ENCODE measurements at regions not wholly inside any gene's neighbourhood (a gene's known extent, or its start where the extent isn't known, plus 50 kb on each side); places are given as distances from the start of the nearest gene placed in this dataset.

GRCh38 chr11:128262463-128263345, 324.7 kb downstream of the ETS1 start:
- no peak for DNase-seq (ENCODE audit: low read depth)

GRCh38 chr11:128261011-128261421, 326.3 kb downstream of the ETS1 start:
- DNase-seq (ENCODE audit: low read depth), result no peak

GRCh38 chr11:128260398-128260797, 327.0 kb downstream of the ETS1 start:
- no peak for DNase-seq (ENCODE audit: low read depth)

GRCh38 chr11:128259816-128260215, 327.5 kb downstream of the ETS1 start:
- no peak for DNase-seq (ENCODE audit: low read depth)

GRCh38 chr11:128254941-128255340, 332.4 kb downstream of the ETS1 start:
- no peak for DNase-seq (ENCODE audit: low read depth)

GRCh38 chr11:128251140-128251539, 336.2 kb downstream of the ETS1 start:
- DNase-seq (ENCODE audit: low read depth), result no peak

- no peak for DNase-seq (ENCODE audit: low read depth)
Measured at GRCh38 chr11:128250482-128250881, 336.9 kb downstream of the ETS1 start.

- DNase-seq (ENCODE audit: low read depth), result no peak
Measured at GRCh38 chr11:128246810-128247594, 340.4 kb downstream of the ETS1 start.

GRCh38 chr11:128246364-128246801, 341.0 kb downstream of the ETS1 start:
- no peak for DNase-seq (ENCODE audit: low read depth)

GRCh38 chr11:128244871-128245270, 342.5 kb downstream of the ETS1 start:
- DNase-seq (ENCODE audit: low read depth), result no peak

GRCh38 chr11:128242451-128242850, 344.9 kb downstream of the ETS1 start:
- no peak for DNase-seq (ENCODE audit: low read depth)

- DNase-seq (ENCODE audit: low read depth), result no peak
Measured at GRCh38 chr11:128240546-128240945, 346.8 kb downstream of the ETS1 start.

GRCh38 chr11:128239306-128239705, 348.1 kb downstream of the ETS1 start:
- no peak for DNase-seq (ENCODE audit: low read depth)

- no peak for DNase-seq (ENCODE audit: low read depth)
Measured at GRCh38 chr11:128238521-128239265, 348.7 kb downstream of the ETS1 start.

- no peak for DNase-seq (ENCODE audit: low read depth)
Measured at GRCh38 chr11:128236506-128237498, 350.6 kb downstream of the ETS1 start.

GRCh38 chr11:128235958-128236357, 351.4 kb downstream of the ETS1 start:
- DNase-seq (ENCODE audit: low read depth), result no peak

- peak; percentile 50 for DNase-seq (ENCODE audit: low read depth)
Measured at GRCh38 chr11:128235426-128235825, 351.9 kb downstream of the ETS1 start.

- DNase-seq (ENCODE audit: low read depth), result no peak
Measured at GRCh38 chr11:128234143-128234542, 353.2 kb downstream of the ETS1 start.

GRCh38 chr11:128232588-128232987, 354.8 kb downstream of the ETS1 start:
- no peak for DNase-seq (ENCODE audit: low read depth)

- peak; percentile 22 for DNase-seq (ENCODE audit: low read depth)
Measured at GRCh38 chr11:128231845-128232410, 355.4 kb downstream of the ETS1 start.

GRCh38 chr11:128227466-128227865, 359.9 kb downstream of the ETS1 start:
- DNase-seq (ENCODE audit: low read depth), result no peak
